ENCODE measurements at regions not wholly inside any gene's neighbourhood (a gene's known extent, or its start where the extent isn't known, plus 50 kb on each side); places are given as distances from the start of the nearest gene placed in this dataset.

DNA sequence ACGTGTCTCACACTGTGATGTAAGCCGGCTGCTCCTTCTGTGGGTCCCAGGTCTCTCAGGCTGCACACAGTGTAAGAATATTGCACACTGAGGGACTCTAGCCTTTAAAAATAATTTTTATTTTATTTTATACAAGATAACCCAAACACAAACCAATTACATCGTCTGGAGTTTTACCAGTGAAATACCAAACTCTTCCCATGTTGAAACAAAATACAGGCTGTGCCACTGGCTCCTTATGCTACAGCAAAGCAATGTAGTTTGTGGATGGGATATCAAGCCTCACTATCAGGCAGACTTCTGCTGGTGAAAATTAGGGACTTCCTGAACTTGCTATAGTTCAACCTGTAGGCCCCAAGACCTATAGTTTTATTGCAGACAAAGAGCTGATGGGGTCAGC lies 311.3 kb upstream of the SLCO3A1 start:
- Mint-ChIP-seq H3K27ac (ENCODE audit: unreplicated experiment) (no peak overlapping the region), H3K4me1 (ENCODE audit: low read depth, unreplicated experiment) (peaks cover 12% of the 10 kb centered on the region), H3K27me3 (ENCODE audit: insufficient read depth, unreplicated experiment) (no peaks in the 10 kb centered on the region), H3K4me3 (ENCODE audit: unreplicated experiment) (no peak overlapping the region), H3K36me3 (ENCODE audit: insufficient read depth, unreplicated experiment) (no peaks in the 10 kb centered on the region), H3K9me3 (ENCODE audit: unreplicated experiment) (no peaks in the 10 kb centered on the region)
- Histone ChIP-seq H3K36me3 (ENCODE audit: control insufficient read depth, insufficient read depth, low read length) (no peaks in the 10 kb centered on the region), H3K4me3 (ENCODE audit: low read depth, low read length) (no peak overlapping the region), H3K27me3 (replicated peaks; ENCODE audit: control insufficient read depth, insufficient read depth, low read length) (no peaks in the 10 kb centered on the region), H3K4me1 (peaks cover 23% of the 10 kb centered on the region), H3K9me3 (no peaks in the 10 kb centered on the region; the same call in none of the 2 replicates)
- intact Hi-C loops (cut with micrococcal nuclease; ENCODE audit: unreplicated experiment), result no loop called here
- CTCF ChIA-PET, result no interaction called here
- TF ChIP-seq, protein P1, sequence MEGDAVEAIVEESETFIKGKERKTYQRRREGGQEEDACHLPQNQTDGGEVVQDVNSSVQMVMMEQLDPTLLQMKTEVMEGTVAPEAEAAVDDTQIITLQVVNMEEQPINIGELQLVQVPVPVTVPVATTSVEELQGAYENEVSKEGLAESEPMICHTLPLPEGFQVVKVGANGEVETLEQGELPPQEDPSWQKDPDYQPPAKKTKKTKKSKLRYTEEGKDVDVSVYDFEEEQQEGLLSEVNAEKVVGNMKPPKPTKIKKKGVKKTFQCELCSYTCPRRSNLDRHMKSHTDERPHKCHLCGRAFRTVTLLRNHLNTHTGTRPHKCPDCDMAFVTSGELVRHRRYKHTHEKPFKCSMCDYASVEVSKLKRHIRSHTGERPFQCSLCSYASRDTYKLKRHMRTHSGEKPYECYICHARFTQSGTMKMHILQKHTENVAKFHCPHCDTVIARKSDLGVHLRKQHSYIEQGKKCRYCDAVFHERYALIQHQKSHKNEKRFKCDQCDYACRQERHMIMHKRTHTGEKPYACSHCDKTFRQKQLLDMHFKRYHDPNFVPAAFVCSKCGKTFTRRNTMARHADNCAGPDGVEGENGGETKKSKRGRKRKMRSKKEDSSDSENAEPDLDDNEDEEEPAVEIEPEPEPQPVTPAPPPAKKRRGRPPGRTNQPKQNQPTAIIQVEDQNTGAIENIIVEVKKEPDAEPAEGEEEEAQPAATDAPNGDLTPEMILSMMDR (IDR thresholded peaks at IDR 0.05; ENCODE audit: insufficient read depth in 1 of 2, low read depth in 1 of 2, low read length in 1 of 2, severe bottlenecking in 1 of 2, unreplicated experiment in 1 of 2), result no peak
- no peak for DNase-seq
- POLR2A ChIA-PET, result no interaction called here
- BruUV-seq (replicated peaks), result no TSS peak

- ChIA-PET CTCF (no interaction called here), POLR2A (no interaction called here)
- Mint-ChIP-seq H3K36me3 (ENCODE audit: insufficient read depth, unreplicated experiment) (no peaks in the 10 kb centered on the region), H3K27me3 (ENCODE audit: insufficient read depth, unreplicated experiment) (no peaks in the 10 kb centered on the region), H3K9me3 (ENCODE audit: unreplicated experiment) (no peaks in the 10 kb centered on the region), H3K27ac (ENCODE audit: unreplicated experiment) (no peak overlapping the region), H3K4me1 (ENCODE audit: low read depth, unreplicated experiment) (no peaks in the 10 kb centered on the region), H3K4me3 (ENCODE audit: unreplicated experiment) (no peak overlapping the region)
- no TSS peak for BruUV-seq (replicated peaks)
- Histone ChIP-seq H3K27me3 (replicated peaks; ENCODE audit: control insufficient read depth, insufficient read depth, low read length) (no peaks in the 10 kb centered on the region), H3K4me3 (ENCODE audit: low read depth, low read length) (no peak overlapping the region), H3K4me1 (peaks cover 3% of the 10 kb centered on the region; the same call in 1 of the 2 replicates), H3K9me3 (no peaks in the 10 kb centered on the region), H3K36me3 (ENCODE audit: control insufficient read depth, insufficient read depth, low read length) (no peaks in the 10 kb centered on the region)
- intact Hi-C loops (cut with micrococcal nuclease; ENCODE audit: unreplicated experiment), result no loop called here
- no peak for DNase-seq
- TF ChIP-seq, protein P1 (IDR thresholded peaks at IDR 0.05; ENCODE audit: insufficient read depth in 1 of 2, low read depth in 1 of 2, low read length in 1 of 2, severe bottlenecking in 1 of 2, unreplicated experiment in 1 of 2), result no peak
These were observed 306.2 kb upstream of the SLCO3A1 start for GRCh38 chr15:91547356-91547755.

GRCh38 chr15:91548549-91548948 lies 305.0 kb upstream of the SLCO3A1 start:
- Histone ChIP-seq H3K4me1 (peaks cover 3% of the 10 kb centered on the region; the same call in 1 of the 2 replicates), H3K9me3 (no peaks in the 10 kb centered on the region), H3K4me3 (ENCODE audit: low read depth, low read length) (no peak overlapping the region), H3K36me3 (ENCODE audit: control insufficient read depth, insufficient read depth, low read length) (no peaks in the 10 kb centered on the region), H3K27me3 (replicated peaks; ENCODE audit: control insufficient read depth, insufficient read depth, low read length) (no peaks in the 10 kb centered on the region)
- Mint-ChIP-seq H3K36me3 (ENCODE audit: insufficient read depth, unreplicated experiment) (no peaks in the 10 kb centered on the region), H3K4me1 (ENCODE audit: low read depth, unreplicated experiment) (no peaks in the 10 kb centered on the region), H3K9me3 (ENCODE audit: unreplicated experiment) (no peaks in the 10 kb centered on the region), H3K4me3 (ENCODE audit: unreplicated experiment) (no peak overlapping the region), H3K27me3 (ENCODE audit: insufficient read depth, unreplicated experiment) (no peaks in the 10 kb centered on the region), H3K27ac (ENCODE audit: unreplicated experiment) (no peak overlapping the region)
- intact Hi-C loops (cut with micrococcal nuclease; ENCODE audit: unreplicated experiment), result no loop called here
- no TSS peak for BruUV-seq (replicated peaks)
- ChIA-PET POLR2A (no interaction called here), CTCF (no interaction called here)
- TF ChIP-seq, protein P1 (IDR thresholded peaks at IDR 0.05; ENCODE audit: insufficient read depth in 1 of 2, low read depth in 1 of 2, low read length in 1 of 2, severe bottlenecking in 1 of 2, unreplicated experiment in 1 of 2), result no peak
- no peak for DNase-seq
